ENCODE measurements at regions not wholly inside any gene's neighbourhood (a gene's known extent, or its start where the extent isn't known, plus 50 kb on each side); places are given as distances from the start of the nearest gene placed in this dataset.
A peak's percentile ranks its signal among the peaks of the same experiment; 100 is the strongest.

- intact Hi-C loops (cut with DNase I), result no loop called here
- 57 to 61% methylated on average over 5 of the region's 5 CpGs for WGBS, 2 donors
- Histone ChIP-seq H3K27ac (no peak overlapping the region), H3K36me3 (replicated peaks in 1 of 2; ENCODE audit: insufficient read depth in 1 of 2, low read depth in 2 of 2) (no peaks in the 10 kb centered on the region), H3K4me1 (no peaks in the 10 kb centered on the region), H3K27me3 (no peaks in the 10 kb centered on the region), H3K4me3 (no peak overlapping the region), H3K9me3 (no peaks in the 10 kb centered on the region)
- TF ChIP-seq POLR2A (IDR thresholded peaks at IDR 0.05), result no peak
- TF ChIP-seq CTCF (IDR thresholded peaks at IDR 0.05), result no peak
- ATAC-seq (no peak), DNase-seq (no peak)
Measured at GRCh38 chr9:88773126-88773525, 218.1 kb upstream of the S1PR3 start.

GRCh38 chr9:88773627-88774244 is 217.5 kb upstream of the S1PR3 start:
- Histone ChIP-seq H3K4me3 (no peak overlapping the region), H3K4me1 (no peaks in the 10 kb centered on the region), H3K36me3 (replicated peaks in 1 of 2; ENCODE audit: insufficient read depth in 1 of 2, low read depth in 2 of 2) (no peaks in the 10 kb centered on the region), H3K27ac (no peak overlapping the region), H3K9me3 (no peaks in the 10 kb centered on the region), H3K27me3 (no peaks in the 10 kb centered on the region)
- intact Hi-C loops (cut with DNase I), result no loop called here
- no peak for ATAC-seq
- DNase-seq, result no peak
- WGBS, 2 donors, result 56 to 57% methylated on average over 4 of the region's 4 CpGs
- no peak for TF ChIP-seq CTCF (IDR thresholded peaks at IDR 0.05)

- ATAC-seq, result no peak
- Histone ChIP-seq H3K4me1 (no peaks in the 10 kb centered on the region), H3K9me3 (no peaks in the 10 kb centered on the region), H3K4me3 (no peak overlapping the region), H3K27ac (no peak overlapping the region), H3K36me3 (replicated peaks in 1 of 2; ENCODE audit: insufficient read depth in 1 of 2, low read depth in 2 of 2) (no peaks in the 10 kb centered on the region), H3K27me3 (no peaks in the 10 kb centered on the region)
- TF ChIP-seq POLR2A (IDR thresholded peaks at IDR 0.05) (no peak), CTCF (IDR thresholded peaks at IDR 0.05) (no peak)
- DNase-seq, result peak in 1 of 4 donors; percentile 49
- 33 to 37% methylated on average over 1 of the region's 1 CpG for WGBS, 2 donors
- intact Hi-C loops (cut with DNase I), result no loop called here
Measured at GRCh38 chr9:88775037-88775471, 216.2 kb upstream of the S1PR3 start.

- no peak overlapping the region for H3K27ac ChIP-seq
- H3K4me1 ChIP-seq, result no peaks in the 10 kb centered on the region
- intact Hi-C loops (cut with DNase I), result no loop called here
- WGBS, 2 donors, result 64 to 71% methylated on average over 6 of the region's 6 CpGs
- H3K4me3 ChIP-seq, result no peak overlapping the region
- no peak for DNase-seq
- no peaks in the 10 kb centered on the region for H3K9me3 ChIP-seq
- H3K36me3 ChIP-seq (replicated peaks in 1 of 2; ENCODE audit: insufficient read depth in 1 of 2, low read depth in 2 of 2), result no peaks in the 10 kb centered on the region
- H3K27me3 ChIP-seq, result no peaks in the 10 kb centered on the region
- no peak for TF ChIP-seq CTCF (IDR thresholded peaks at IDR 0.05)
- no peak for TF ChIP-seq POLR2A (IDR thresholded peaks at IDR 0.05)
- no peak for ATAC-seq
Measured at GRCh38 chr9:88775559-88775958, 215.7 kb upstream of the S1PR3 start.

GRCh38 chr9:88775966-88776365 is 215.3 kb upstream of the S1PR3 start:
- no peaks in the 10 kb centered on the region for H3K4me1 ChIP-seq
- no peak for ATAC-seq
- no peak for TF ChIP-seq POLR2A (IDR thresholded peaks at IDR 0.05)
- TF ChIP-seq CTCF (IDR thresholded peaks at IDR 0.05), result no peak
- H3K4me3 ChIP-seq, result no peak overlapping the region
- intact Hi-C loops (cut with DNase I), result no loop called here
- H3K27me3 ChIP-seq, result no peaks in the 10 kb centered on the region
- DNase-seq, result no peak
- H3K9me3 ChIP-seq, result no peaks in the 10 kb centered on the region
- no peak overlapping the region for H3K27ac ChIP-seq
- no peaks in the 10 kb centered on the region for H3K36me3 ChIP-seq (replicated peaks in 1 of 2; ENCODE audit: insufficient read depth in 1 of 2, low read depth in 2 of 2)
- 93 to 94% methylated on average over 3 of the region's 3 CpGs for WGBS, 2 donors

All from body of pancreas (tissue), 4 donors.